Left cardiac atrium (tissue), 4 donors: ENCODE measurements at regions not wholly inside any gene's neighbourhood (a gene's known extent, or its start where the extent isn't known, plus 50 kb on each side); places are given as distances from the start of the nearest gene placed in this dataset.
A peak's percentile ranks its signal among the peaks of the same experiment; 100 is the strongest.
"Not testable (repeated sequence)": the region's sequence is repeated elsewhere in the genome, so short reads cannot be mapped to it uniquely, and the experiment has no call there.

Experiments used
- ATAC-seq, 2 donors: fragments of 200-7000 bp; cut with Tn5 transposase; one replicate each; pipeline ENCODE4 v1.9.1; 2020; ENCODE audit warnings: mild to moderate bottlenecking in 2 of 2, moderate library complexity in 2 of 2
- DNase-seq: peaks from one replicate; pipeline ENCODE4 v3.0.0-alpha.2; 2020
- intact Hi-C, 2 donors: fragments of 100-400 bp; cut with DNase I; formaldehyde crosslinking; loops; one replicate each; pipeline versions ENCODE4 v1.14.1 to v1.15.1; 2022 to 2023
- donor health status: DM: no; HTN: yes; CAD: no.
- donor health status: DM: no; HTN: yes; CAD: no; lungs with severe emphysema.
- donor health status: DM: yes; HTN: yes; CAD: no.
- donor health status: Dilated cardiomyopathy.

DNA sequence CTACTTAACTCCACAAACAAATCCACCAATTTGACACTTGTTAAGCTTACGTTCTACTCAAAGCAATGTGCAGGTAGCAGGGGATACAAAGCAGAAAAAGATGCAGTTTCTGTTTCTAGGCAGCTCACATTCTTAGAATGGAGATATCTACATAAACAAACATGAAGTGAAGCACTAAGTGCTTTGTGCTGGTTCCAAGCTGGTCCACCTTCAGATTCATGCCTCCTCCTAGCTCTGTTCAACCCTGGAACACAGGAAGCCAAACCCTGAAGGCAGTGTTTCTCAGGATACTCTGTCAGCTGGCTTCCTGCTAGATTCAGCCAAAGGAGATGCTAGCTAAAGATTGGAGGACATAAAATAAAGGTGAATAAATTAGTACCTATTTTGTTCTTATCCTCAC, 55.3 kb upstream of the NOL4 start:
- intact Hi-C loops, result no loop called here
- ATAC-seq, result no peak
- no peak for DNase-seq

DNA sequence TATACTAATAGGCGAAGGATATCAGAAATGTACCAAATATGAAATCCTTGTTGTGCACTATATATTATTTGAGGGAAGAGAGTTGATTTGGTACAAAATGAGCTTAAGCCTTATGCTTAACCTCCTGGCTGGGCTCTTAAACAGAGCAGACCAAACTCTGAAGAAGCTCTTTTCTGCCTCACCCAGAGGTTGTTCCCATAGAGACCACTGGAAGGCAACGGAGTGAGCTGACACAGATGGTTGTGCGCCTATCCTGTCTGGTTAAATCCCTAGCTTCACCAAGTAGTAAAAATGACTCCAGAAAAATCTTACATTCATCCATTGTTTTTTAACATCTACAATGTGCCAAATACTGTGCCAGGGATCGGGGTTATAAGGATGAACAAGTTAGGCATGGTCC, 55.9 kb upstream of the NOL4 start:
- ATAC-seq (no peak), DNase-seq (no peak)
- intact Hi-C loops, result no loop called here

DNA sequence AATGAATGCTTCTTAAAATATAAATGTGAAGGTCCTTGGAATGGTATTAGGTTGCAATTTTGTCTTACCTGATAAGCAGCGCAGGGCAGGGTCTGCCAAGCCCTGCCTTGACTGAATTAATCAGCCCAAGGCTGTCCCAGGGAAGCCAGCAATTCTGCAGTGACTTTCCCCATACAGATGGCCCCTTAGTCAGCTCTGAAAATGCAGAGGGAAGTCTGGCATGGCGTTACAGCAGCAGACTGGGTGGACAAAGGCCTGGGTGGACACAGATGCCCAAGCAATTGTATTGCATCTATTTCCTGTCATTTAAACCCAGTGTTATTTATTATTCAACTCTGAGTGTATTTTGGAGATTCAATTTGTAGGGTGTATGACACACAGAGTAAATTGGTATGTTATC, 56.6 kb upstream of the NOL4 start:
- no peak for ATAC-seq
- intact Hi-C loops, result no loop called here
- DNase-seq, result no peak

DNA sequence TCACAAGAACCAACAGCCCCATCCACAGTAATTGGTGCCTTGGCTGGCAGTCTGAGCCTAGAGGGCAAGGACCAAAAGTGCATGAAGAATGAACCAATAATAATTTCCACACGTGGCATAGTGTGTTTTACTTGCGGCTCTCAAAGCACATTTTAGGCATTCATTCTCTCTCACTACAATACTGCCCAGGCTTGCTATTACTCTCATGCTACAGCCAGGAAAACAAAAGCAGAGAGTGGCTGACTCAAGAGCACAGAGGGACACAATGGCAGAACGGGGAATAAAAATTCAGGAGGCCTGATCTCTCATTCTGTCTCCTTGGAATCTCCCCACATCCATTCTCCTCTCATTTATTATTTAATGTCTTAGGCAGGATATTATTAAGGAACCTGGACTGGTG, 57.0 kb upstream of the NOL4 start:
- no peak for ATAC-seq
- intact Hi-C loops, result no loop called here

GRCh38 chr18:34283506-34283905, 58.8 kb upstream of the NOL4 start:
- intact Hi-C loops, result no loop called here
- ATAC-seq (no peak), DNase-seq (no peak)

More for the DNA sequence above, 57.0 kb upstream of the NOL4 start:
- no peak for DNase-seq

DNA sequence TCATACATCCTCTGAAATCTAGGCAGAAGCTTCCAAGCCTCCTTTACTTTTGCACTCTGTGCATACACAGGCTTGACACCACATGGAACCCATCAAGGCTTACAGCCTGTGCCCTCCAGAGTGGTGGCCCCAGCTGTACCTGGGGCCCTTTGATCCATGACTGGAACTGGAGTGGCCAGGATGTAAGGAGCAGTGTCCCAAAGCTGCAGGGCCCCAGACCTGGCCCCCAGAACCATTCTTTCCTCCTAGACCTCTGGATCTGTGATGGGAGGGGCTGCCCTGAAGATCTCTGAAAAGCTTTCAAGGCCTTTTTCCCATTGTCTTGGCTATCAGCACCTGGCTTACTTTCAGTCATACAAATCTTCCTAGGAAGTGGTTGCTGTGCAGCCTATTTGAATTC, 63.1 kb upstream of the NOL4 start:
- DNase-seq (no peak), ATAC-seq (no peak)
- intact Hi-C loops, result no loop called here

- DNase-seq, result no peak
- intact Hi-C loops, result loop anchor here in 1 of 2 donors (10.0 kb wide), 1 partner anchor 58 kb away; no protein-coding TSS in a partner anchor
- ATAC-seq, result no peak
Observed at GRCh38 chr18:34292594-34292993, 67.9 kb upstream of the NOL4 start.

DNA sequence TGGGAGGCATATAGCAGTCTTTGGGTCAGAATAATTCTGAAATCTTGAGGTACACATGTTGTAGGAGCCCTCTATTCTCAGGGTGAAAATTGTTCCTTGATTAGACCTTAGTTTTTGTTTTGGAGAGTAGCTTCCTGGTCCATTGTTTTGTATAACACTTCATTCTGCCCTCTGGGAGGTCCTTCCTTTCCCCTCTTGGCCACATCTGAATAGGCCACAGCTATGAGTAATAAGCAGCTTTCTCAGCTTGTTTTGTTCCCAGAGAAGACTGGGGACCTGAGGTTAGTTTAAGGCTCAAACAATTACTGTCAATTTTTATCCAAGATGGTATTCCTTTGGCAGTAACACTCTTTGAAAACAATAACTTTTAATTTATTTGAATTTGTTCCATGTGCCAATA, 72.6 kb upstream of the NOL4 start:
- no peak for DNase-seq
- intact Hi-C loops, result loop anchor here in 1 of 2 donors (10.0 kb wide), 1 partner anchor 62 kb away; no protein-coding TSS in a partner anchor
- ATAC-seq, result no peak

- DNase-seq (no peak), ATAC-seq (no peak)
- intact Hi-C loops, result loop anchor here in 1 of 2 donors (10.0 kb wide), 1 partner anchor 65 kb away; no protein-coding TSS in a partner anchor
Observed at GRCh38 chr18:34299828-34300227, 75.1 kb upstream of the NOL4 start.

DNA sequence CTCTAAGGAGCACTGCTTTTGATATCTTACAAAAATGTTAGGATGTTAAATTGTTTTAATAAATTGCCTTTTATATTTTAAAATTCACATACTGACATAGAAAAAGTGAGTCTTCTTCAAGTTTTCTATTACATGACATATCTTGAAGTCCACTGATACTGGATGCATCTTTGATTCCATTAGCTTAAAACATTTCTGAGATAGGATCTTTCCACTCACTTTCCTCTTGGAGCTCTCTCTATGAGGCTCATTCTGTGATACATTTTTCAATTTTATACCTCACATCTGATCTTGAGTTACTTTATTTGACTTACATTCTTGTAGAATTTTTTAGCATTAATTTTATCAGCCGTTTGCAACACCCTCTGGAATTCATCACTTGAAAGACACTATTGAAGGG, 86.8 kb upstream of the NOL4 start:
- DNase-seq (no peak), ATAC-seq (no peak)
- intact Hi-C loops, result no loop called here

DNA sequence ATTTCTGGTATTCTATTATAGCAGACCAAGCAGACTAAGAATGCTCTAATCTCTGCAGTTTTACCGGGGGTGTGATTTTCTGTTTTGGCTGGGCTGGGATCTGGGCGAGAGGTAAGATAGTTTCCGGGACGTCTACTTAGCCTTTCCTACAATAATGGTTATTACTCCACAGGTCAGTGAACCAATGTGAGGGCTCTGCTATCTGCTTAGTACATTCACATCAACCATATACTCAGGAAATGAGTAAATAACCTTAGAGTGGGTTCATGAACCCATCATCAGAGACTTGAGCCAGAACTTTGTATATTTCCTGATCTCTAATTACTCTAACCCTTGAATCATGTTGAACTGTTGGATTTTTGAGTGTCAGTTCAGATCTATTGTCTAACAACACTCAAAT, 90.1 kb upstream of the NOL4 start:
- ATAC-seq (no peak), DNase-seq (no peak)
- intact Hi-C loops, result no loop called here

DNA sequence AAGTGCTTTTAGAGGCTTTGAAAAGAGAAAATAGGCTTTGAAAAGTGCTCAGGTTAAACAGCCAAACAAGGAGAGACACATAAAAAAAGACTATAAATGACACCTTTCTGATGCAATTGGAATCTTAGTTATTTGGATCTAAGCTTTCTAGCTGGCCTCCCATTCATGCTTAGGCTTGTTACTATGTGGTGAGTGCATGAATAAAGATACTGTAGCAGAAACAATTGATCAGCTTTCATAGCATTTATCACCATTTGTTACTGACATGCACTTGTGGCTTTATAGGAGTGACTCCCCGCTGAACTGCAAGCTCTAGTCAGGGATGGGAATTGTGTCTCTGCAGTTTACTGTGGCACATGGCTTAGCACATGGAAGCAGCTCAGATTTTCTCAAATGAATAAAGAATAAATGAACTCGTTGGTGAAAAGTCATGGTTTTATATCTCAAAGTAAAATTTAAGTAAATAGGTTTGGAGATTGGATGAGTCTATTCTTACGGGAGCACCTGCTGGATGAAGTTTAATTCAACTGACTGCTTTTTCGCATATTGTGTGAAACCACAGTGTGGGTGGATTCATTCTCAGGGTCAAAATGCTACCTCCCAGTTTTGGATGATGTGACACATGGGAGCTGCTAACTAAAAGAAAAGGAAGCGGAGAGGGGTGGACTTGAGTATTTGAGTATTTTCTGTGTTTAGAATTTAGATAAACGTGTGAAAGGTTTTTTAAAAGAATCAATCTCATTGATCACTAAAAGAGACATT, 91.1 kb upstream of the NOL4 start:
- intact Hi-C loops, result no loop called here
- ATAC-seq (no peak), DNase-seq (no peak)

GRCh38 chr18:34320267-34320666, 95.6 kb upstream of the NOL4 start:
- no peak for ATAC-seq
- intact Hi-C loops, result loop anchor here in 1 of 2 donors (2.0 to 10.0 kb wide), 2 partner anchors 201 to 485 kb away; no protein-coding TSS in a partner anchor
- no peak for DNase-seq

GRCh38 chr18:34321066-34321465, 96.4 kb upstream of the NOL4 start:
- no peak for DNase-seq
- intact Hi-C loops, result loop anchor here in 1 of 2 donors (2.0 to 10.0 kb wide), 2 partner anchors 202 to 486 kb away; no protein-coding TSS in a partner anchor
- ATAC-seq, result no peak

GRCh38 chr18:34322365-34323289, 97.9 kb upstream of the NOL4 start:
- intact Hi-C loops, result loop anchor here in 1 of 2 donors (10.0 kb wide), 1 partner anchor 488 kb away; no protein-coding TSS in a partner anchor

GRCh38 chr18:34329840-34330239, 105.1 kb upstream of the NOL4 start:
- DNase-seq (no peak), ATAC-seq (no peak)
- intact Hi-C loops, result loop anchor here in 1 of 2 donors (10.0 kb wide), 1 partner anchor 495 kb away; no protein-coding TSS in a partner anchor

More at GRCh38 chr18:34322365-34323289, 97.9 kb upstream of the NOL4 start:
- DNase-seq (peak; percentile 36), ATAC-seq (no peak)

DNA sequence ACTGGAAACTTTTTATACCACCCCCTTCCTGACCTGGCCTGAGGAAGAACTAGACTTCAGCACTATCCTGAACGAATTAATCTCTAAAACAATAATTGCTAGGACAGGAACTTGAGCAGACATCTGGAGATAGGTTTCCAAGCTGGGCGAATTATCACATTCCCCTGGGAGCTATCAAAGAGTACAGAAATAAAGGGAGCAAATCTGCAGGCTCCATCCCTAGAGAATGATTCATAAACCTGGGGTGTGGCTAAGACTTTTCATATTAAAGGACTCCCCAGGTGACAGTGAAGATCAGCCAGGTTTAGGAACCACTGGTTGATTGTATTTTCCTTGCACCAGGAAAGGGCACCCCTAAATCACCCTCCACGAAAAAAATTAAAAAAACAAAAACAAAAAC, 105.6 kb upstream of the NOL4 start:
- DNase-seq (no peak), ATAC-seq (no peak)
- intact Hi-C loops, result no loop called here

DNA sequence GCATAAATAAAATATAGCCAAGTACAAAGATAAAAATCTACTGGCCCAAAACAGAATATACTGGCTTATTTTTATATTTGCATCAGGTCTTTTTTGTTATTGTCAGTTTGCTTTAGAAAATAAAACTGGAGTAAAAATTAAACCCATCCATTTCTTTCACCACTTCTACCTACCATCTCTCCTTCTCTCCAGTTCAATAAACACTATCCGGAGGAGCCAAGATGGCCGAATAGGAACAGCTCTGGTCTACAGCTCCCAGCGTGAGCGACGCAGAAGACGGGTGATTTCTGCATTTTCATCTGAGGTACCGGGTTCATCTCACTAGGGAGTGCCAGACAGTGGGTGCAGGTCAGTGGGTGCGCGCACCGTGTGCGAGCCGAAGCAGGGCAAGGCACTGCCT, 106.2 kb upstream of the NOL4 start:
- ATAC-seq, intact Hi-C loops, DNase-seq: not testable (repeated sequence)

DNA sequence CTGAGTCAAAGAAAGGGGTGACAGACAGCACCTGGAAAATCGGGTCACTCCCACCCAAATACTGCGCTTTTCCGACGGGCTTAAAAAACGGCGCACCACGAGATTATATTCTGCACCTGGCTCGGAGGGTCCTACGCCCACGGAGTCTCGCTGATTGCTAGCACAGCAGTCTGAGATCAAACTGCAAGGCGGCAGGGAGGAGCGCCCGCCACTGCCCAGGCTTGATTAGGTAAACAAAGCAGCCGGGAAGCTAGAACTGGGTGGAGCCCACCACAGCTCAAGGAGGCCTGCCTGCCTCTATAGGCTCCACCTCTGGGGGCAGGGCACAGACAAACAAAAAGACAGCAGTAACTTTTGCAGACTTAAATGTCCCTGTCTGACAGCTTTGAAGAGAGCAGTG, 106.6 kb upstream of the NOL4 start:
- ATAC-seq, DNase-seq, intact Hi-C loops: not testable (repeated sequence)

- ATAC-seq, result no peak
- intact Hi-C loops, result no loop called here
Observed at GRCh38 chr18:34339155-34339554, 114.4 kb upstream of the NOL4 start.

More at GRCh38 chr18:34339155-34339554, 114.4 kb upstream of the NOL4 start:
- no peak for DNase-seq
